ENCODE measurements at regions not wholly inside any gene's neighbourhood (a gene's known extent, or its start where the extent isn't known, plus 50 kb on each side); places are given as distances from the start of the nearest gene placed in this dataset.
"Not testable (repeated sequence)": the region's sequence is repeated elsewhere in the genome, so short reads cannot be mapped to it uniquely, and the experiment has no call there.

DNA sequence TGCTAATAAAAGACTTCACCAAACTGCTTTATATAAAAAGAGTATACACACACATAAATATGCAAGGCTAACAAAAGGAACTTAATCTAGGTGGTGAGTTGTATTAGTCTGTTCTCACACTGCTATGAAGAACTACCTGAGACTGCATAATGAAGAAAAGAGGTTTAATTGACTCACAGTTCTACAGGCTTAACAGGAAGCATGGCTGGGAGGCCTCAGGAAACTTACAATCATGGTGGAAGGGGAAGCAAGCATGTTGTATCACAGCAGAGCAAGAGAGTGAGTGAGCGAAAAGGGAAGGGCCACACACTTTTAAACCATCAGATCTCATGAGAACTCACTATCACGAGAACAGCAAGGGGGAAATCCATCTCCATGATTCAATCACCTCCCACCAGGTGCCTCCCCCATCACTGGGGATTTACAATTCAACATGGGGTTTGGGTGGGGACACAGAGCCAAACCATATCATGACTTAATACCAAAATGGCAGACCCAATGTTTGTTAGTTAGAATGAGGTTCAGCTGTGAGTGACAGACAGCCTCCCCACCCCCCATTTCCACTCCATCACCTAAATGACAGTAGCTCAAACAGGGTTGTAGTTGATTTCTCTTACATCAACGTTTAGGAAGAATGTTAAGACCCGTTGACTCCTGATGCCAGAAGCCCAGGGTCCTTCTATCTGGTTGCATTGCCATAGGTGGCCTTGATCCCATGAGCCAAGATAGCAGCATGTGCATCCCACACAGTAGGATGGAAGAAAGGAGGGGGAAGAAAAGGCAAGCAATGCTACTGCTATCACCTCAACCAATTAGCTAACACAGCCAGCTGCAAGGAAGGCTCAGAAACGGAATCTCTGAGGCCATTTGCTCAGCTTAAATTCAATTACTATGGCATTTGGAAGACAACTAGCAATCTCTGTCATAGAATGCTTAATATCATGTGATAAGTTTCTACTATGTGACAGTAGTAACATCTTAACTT is 77.0 kb downstream of the CCDC71L start:
- no peak for DNase-seq

DNA sequence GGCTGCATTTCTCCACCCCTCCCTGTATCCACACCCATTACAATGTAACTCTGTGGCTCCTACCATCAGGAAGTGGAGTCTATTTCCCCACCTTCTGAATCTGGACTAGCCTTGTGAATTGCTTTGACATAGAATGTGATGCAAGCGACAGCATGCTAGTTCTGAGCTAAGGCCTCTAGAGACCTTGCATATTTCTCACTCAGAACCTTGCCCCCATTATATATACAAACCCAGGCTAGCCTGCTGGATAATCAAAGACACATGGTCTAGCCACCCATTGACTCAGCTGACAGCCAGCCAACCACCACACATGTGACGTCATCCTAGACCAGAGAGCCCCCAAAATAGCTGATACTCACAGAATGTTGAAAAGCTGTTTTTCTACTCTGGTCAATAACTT is 77.9 kb downstream of the CCDC71L start:
- DNase-seq: no peak

DNA sequence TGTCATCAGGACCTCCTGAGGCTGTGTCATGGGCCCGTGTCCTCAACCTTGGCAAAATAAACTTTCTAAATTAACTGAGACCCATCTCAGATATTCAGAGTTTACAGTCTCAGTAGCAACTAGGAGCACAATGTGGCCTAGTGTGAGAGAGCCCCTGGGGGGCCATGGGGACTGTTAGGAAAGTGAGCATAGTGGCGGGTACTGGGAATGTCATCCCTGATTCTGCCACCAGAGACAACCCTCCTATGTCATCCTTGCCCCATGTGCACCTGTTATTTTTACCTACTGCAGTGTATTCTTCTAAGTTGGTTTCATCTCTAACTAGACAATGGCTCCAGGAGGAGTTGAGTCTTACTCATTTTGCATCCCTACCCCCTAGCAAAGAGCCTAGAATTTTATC is 78.6 kb downstream of the CCDC71L start:
- no peak for DNase-seq

DNA sequence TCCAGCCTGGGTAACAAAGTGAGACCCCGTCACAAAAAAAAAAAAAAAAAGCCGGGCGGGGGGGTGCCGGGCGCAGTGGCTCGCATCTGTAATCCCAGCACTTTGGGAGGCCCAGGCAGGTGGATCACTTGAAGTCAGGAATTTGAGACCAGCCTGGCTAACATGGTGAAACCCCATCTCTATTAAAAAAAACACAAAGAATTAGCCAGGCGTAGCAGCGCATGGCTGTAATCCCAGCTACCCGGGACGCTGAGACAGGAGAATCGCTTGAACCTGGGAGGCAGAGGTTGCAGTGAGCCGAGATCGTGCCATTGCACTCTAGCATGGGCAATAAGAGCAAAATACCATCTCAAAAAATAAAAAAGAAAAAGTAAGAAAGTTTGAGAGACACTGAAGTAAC is 81.9 kb downstream of the CCDC71L start:
- DNase-seq: not testable (repeated sequence)

DNA sequence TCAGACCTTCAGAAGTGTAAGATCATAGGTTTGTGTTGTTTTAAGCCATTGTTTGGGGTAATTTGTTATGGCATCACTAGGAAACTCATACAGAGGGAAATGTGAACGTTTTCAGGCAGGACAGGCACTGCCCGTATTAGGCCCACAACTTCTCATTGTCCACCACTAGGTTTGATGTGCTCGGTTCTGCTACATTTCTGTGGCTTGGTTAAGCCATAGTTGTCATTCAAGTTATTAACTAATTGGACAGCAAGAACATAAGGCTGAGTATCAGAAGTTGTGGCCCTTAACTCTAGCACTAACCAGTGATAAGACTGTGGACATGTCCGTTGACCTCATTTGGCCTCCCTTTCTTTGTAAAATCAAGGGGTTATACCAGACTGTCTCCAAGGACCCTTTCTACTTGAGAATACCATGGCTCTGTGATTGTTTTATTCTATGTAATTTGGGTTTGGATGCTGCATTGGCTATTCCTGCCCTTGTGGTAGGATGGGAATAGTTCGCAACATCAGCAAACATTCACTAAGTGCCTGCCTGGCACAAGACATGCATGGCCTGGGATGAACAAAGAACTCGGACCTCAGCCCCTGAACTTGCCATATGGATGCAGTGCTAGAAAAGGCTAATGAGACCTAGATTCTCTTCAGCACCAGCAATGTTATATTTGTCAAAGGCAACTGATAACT is 85.7 kb downstream of the CCDC71L start:
- no peak for DNase-seq

DNA sequence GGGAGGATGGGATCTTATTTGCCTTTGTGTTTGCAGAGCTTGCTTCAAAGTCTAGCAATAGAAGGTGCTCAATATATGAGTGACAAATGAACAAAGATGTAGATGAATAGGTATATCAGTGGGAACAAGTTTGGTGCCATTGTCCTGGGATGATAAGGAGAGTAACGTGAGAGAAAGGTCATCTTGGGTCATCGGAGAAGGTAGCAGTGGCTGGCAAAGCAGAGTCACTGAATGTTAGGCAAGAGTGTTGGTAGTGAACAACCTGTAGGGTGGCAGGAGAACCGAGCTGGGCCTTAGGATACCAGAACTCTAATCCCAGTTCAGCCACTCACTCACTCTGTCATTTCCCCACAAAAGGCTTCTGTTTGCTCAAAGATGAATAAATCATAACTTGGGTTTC is 87.2 kb downstream of the CCDC71L start:
- no peak for DNase-seq

GRCh38 chr7:106573125-106573663 is 87.8 kb downstream of the CCDC71L start:
- DNase-seq: no peak

- DNase-seq: no peak
These were observed 88.4 kb downstream of the CCDC71L start for GRCh38 chr7:106572394-106573124.

DNA sequence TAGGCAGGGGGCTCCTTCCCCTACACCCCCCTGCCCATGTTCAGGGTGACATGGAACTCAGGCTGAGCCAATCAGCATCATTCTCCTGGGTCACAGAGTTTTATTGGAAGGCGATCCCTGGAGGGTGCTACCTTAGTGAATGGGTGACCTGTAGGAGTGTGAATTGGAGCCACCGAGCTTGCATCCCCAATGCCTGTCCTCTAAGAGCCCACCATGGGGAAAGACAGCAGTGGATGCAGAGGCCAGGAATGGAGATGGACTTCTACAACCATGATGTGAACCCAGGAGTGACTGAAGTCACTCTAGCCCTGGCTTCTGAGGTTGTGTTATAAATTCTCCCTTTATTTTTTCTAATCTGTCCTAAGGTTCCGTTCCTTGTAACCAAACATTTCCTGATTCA is 89.4 kb downstream of the CCDC71L start:
- DNase-seq: no peak

GRCh38 chr7:106570948-106571418 is 90.0 kb downstream of the CCDC71L start:
- no peak for DNase-seq

GRCh38 chr7:106570146-106570545 is 90.8 kb downstream of the CCDC71L start:
- no peak for DNase-seq

GRCh38 chr7:106569500-106569929 is 91.4 kb downstream of the CCDC71L start:
- DNase-seq: no peak

DNA sequence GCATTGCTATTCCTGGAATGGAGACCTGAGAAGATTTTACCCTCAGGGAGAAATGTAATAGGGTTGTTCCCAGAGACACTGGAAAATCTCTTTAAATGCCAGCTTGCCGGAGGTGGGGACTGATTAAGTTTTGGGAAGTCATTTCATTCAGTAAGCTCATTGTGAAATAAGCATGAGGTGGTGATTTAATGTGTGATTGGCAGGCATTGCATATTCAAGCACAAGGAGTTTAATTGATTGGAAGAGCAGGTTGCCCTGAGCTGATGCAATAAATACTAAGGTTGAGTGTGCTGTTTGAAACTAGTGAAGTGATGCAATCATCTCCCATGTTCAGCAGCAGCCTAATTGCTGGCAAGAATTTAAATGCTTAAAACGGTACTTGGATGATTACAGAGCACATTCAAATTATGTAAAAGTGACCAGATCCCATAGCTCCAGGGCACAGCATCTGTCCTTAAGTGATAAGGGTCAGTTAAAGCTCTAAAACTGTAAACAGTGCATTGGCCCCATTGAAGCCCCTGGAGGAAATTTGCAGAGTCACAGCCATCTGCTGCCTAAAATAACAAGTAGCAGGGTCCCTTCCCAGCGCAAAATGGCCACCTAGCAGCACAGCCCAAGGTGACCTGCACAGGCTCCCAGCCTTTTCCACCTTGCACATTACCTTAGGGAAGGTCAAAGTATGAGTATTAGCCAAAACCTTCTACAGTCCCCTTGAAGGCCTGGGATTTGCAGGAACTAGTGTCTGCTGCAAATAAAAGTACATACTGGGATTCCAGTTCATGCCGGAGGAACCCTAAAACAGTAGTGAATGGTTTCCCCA is 92.1 kb downstream of the CCDC71L start:
- no peak for DNase-seq

DNA sequence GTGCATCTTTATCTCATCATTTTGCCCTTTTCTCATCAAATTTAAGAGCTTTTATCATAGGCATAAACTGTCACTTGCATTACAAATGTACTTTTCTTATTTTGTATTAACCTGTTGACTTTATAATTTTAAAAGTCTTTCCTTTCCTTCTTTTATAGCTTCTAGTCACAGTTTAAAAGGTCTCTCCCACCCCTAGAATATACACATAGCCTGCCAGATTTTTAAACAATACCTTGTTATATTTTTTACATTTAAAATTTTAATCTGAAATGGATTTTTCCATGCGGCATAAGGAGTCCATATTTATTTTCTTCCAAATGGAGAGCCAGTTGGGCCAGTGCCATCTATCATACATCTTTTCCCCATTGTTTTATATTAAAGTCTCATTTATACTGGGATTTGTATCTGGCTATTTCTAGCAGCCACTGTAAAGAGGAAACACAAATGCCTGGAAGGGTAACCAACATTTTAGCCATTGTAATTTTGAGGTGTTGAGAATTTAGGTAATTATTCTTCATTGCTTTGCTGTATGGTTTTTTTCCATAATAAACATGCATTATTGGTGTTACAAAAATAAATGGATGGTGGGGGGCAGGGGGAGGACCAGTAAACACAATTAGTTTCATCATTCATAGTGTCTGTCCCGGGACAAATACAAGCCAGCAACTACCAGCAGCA is 92.8 kb downstream of the CCDC71L start:
- DNase-seq: no peak

DNA sequence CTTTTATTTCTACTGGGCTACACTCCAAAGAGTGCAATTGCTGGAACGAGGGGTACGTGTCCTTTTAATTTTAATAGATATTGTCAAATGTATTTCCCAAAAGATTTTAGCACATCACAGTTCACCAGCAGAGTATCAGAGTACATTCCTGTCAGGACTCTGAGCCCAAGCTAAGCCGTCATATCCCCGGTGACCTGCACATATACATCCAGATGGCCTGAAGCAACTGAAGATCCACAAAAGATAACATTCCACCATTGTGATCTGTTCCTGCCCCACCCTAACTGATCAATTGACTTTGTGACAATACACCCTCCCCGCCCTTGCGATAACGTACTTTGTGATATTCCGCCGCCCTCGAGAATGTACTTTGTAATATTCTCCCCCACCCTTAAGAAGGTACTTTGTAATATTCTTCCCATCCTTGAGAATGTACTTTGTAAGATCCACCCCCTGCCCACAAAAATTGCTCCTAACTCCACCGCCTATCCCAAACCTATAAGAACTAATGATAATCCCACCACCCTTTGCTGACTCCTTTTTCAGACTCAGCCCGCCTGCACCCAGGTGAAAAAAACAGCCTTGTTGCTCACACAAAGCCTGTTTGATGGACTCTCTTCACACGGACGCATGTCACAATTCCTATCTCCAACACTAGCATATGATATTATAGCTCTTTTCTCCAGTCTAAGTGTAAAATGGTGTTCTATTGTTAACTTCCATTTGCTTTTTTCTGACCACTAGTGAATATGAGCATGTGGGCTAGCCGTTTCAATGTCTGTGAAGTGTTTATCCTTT is 93.6 kb downstream of the CCDC71L start:
- not testable (repeated sequence) for DNase-seq

DNA sequence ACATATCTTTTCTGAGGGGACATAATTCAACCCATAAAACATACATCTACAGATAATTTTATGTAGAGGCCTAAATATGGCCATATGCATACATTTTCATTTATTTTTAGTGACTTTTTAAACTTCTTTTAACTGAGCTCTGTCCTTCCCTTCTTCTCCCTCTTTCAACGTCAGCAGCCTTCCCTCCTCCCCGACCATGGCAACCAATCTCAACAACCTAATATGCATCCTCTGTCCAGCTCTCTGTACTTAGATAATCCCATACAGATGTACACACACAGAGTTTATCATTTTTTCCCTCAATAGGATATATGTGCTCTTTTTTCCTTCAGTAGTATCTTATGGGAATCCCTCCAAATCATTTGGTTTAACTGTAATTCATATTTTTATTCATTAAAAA is 94.3 kb downstream of the CCDC71L start:
- DNase-seq: no peak

GRCh38 chr7:106566196-106566595 is 94.8 kb downstream of the CCDC71L start:
- DNase-seq: no peak

DNA sequence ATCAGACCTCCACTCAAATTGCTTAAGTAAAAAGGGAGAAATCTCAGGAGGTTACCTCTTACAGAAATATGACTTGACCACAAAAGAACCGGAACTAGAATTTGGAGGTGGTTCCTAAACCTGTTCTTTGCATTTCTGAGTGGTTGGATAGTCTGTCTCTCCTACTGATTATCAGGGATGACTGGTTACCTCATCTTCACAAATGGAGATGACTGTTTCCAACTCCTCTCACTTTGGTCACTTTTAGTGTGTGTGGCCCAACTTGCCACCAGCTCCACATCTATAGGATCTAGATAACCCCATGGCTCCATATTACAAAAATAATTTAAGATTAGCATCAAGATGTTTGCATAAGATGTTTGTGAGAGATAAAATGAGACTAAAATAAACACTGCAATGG is 95.5 kb downstream of the CCDC71L start:
- DNase-seq: no peak

- no peak for DNase-seq
These were observed 97.3 kb downstream of the CCDC71L start for GRCh38 chr7:106563466-106564150.

Data from stimulated activated CD4-positive, alpha-beta T cell treated with anti-CD3 and anti-CD28 coated beads, Interleukin-15, amount 100 ng/mL, for 24 hours (primary cell).